ENCODE measurements at regions not wholly inside any gene's neighbourhood (a gene's known extent, or its start where the extent isn't known, plus 50 kb on each side); places are given as distances from the start of the nearest gene placed in this dataset.

GRCh38 chr2:212596688-212597087, 58.1 kb upstream of the ERBB4 start:
- no peak for DNase-seq (ENCODE audit: low spot score in 2 of 2)
- TF ChIP-seq POLR2A (IDR thresholded peaks at IDR 0.05): no peak
- TF ChIP-seq, protein P1, sequence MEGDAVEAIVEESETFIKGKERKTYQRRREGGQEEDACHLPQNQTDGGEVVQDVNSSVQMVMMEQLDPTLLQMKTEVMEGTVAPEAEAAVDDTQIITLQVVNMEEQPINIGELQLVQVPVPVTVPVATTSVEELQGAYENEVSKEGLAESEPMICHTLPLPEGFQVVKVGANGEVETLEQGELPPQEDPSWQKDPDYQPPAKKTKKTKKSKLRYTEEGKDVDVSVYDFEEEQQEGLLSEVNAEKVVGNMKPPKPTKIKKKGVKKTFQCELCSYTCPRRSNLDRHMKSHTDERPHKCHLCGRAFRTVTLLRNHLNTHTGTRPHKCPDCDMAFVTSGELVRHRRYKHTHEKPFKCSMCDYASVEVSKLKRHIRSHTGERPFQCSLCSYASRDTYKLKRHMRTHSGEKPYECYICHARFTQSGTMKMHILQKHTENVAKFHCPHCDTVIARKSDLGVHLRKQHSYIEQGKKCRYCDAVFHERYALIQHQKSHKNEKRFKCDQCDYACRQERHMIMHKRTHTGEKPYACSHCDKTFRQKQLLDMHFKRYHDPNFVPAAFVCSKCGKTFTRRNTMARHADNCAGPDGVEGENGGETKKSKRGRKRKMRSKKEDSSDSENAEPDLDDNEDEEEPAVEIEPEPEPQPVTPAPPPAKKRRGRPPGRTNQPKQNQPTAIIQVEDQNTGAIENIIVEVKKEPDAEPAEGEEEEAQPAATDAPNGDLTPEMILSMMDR (IDR thresholded peaks at IDR 0.05): no peak
- H3K4me3 ChIP-seq (ENCODE audit: low read depth, poor library complexity, severe bottlenecking): no peak overlapping the region
- intact Hi-C loops (cut with DNase I; ENCODE audit: low total_unique reads): no loop called here
- 85 to 86% methylated on average over 3 of the region's 3 CpGs for WGBS, 2 donors

GRCh38 chr2:212596276-212596675, 57.7 kb upstream of the ERBB4 start:
- intact Hi-C loops (cut with DNase I; ENCODE audit: low total_unique reads): no loop called here
- 62 to 73% methylated on average over 3 of the region's 3 CpGs for WGBS, 2 donors
- DNase-seq (ENCODE audit: low spot score in 2 of 2): no peak
- no peak for TF ChIP-seq POLR2A (IDR thresholded peaks at IDR 0.05)
- TF ChIP-seq, protein P1 (IDR thresholded peaks at IDR 0.05): no peak
- H3K4me3 ChIP-seq (ENCODE audit: low read depth, poor library complexity, severe bottlenecking): no peak overlapping the region

DNA sequence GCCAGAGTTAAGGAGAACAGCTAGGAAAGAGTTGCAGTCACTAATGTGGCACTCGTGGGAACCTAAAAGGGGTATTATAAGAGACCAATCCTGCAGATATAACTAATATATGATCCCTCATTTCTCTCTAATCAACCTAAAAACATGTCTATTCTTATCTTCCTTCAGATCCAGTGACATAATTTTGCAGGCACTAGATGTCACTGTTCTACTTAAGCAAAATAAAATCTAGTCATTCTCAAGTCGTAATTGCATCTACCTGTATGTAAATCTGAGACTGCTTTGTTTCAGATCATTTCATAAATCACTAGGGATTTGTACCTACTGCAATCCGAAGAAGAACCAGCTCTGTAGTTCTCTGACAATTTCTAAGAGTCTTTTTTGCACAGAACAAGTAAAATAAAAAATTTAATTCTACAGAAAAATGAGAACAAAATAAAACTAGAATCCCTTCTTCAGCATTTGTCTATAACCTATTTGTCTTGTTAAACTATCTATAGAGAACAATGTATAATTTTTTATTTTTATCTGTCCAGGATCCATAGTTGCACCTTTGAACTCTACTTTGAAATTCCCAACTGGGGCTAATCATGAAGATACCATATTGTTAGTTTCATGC, 56.5 kb upstream of the ERBB4 start:
- 28 to 30% methylated on average over 3 of the region's 3 CpGs for WGBS, 2 donors
- no peak for TF ChIP-seq POLR2A (IDR thresholded peaks at IDR 0.05)
- TF ChIP-seq, protein P1 (IDR thresholded peaks at IDR 0.05): no peak
- no peak for DNase-seq (ENCODE audit: low spot score in 2 of 2)
- intact Hi-C loops (cut with DNase I; ENCODE audit: low total_unique reads): no loop called here
- no peak overlapping the region for H3K4me3 ChIP-seq (ENCODE audit: low read depth, poor library complexity, severe bottlenecking)

GRCh38 chr2:212592695-212593094, 54.1 kb upstream of the ERBB4 start:
- no peak overlapping the region for H3K4me3 ChIP-seq (ENCODE audit: low read depth, poor library complexity, severe bottlenecking)
- no peak for TF ChIP-seq POLR2A (IDR thresholded peaks at IDR 0.05)
- TF ChIP-seq, protein P1 (IDR thresholded peaks at IDR 0.05): no peak
- intact Hi-C loops (cut with DNase I; ENCODE audit: low total_unique reads): no loop called here
- 46 to 50% methylated on average over 1 of the region's 1 CpG for WGBS, 2 donors
- DNase-seq (ENCODE audit: low spot score in 2 of 2): no peak

Small RNA genes in the stretch of these regions (microRNA-seq; reads per million reads assigned to microRNA genes)
- 0 reads per million in 2 donors for gene MIR4776-1 (ENCODE audit: borderline number of aligned reads in 1 of 2, borderline replicate concordance in 2 of 2)
- gene MIR4776-2 (ENCODE audit: borderline number of aligned reads in 1 of 2, borderline replicate concordance in 2 of 2): 0 reads per million in 2 donors

All from lower leg skin (tissue), 4 donors.